GM19238 (cell line): ENCODE measurements at regions not wholly inside any gene's neighbourhood (a gene's known extent, or its start where the extent isn't known, plus 50 kb on each side); places are given as distances from the start of the nearest gene placed in this dataset.
"Not testable (repeated sequence)": the region's sequence is repeated elsewhere in the genome, so short reads cannot be mapped to it uniquely, and the experiment has no call there.

Experiments used
- DNase-seq: peaks from one replicate; pipeline ENCODE4 v3.0.0; 2011; ENCODE audit warnings: low spot score; ENCODE audit not compliant: insufficient read length

- DNase-seq: no peak
Measured at GRCh38 chr21:33973268-33973667, 57.7 kb upstream of the ATP5PO start.

- DNase-seq: no peak
Measured at GRCh38 chr21:33972539-33972938, 56.9 kb upstream of the ATP5PO start.

GRCh38 chr21:33971492-33972013 is 55.9 kb upstream of the ATP5PO start:
- DNase-seq: no peak

- DNase-seq: no peak
Measured at GRCh38 chr21:33969581-33969980, 54.0 kb upstream of the ATP5PO start.

- no peak for DNase-seq
Measured at GRCh38 chr21:33968995-33969348, 53.4 kb upstream of the ATP5PO start.

GRCh38 chr21:33968080-33968994 is 52.7 kb upstream of the ATP5PO start:
- DNase-seq: no peak

- no peak for DNase-seq
Measured at GRCh38 chr21:33967086-33967571, 51.5 kb upstream of the ATP5PO start.

GRCh38 chr21:33966324-33966949 is 50.8 kb upstream of the ATP5PO start:
- DNase-seq: no peak

GRCh38 chr21:33965662-33966061 is 50.1 kb upstream of the ATP5PO start:
- not testable (repeated sequence) for DNase-seq
